ENCODE measurements at regions not wholly inside any gene's neighbourhood (a gene's known extent, or its start where the extent isn't known, plus 50 kb on each side); places are given as distances from the start of the nearest gene placed in this dataset.

DNA sequence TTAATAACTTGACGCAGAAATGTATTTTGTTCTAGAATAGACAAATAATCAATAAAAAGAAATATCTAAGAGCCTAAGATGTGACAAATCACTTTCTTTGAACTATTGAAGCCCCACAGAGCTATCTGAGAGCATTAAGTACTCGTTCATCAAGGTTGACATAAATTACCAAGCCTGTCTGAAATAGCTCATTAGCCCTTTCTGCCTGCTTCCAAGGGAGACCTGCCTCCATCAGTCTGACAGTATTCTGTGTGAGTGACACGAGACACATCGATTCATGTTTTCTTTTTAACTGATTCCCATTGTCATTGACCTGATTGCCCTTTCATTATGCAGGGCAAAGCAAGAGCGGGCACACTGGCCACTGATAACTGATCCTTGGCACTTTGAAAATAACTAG, 347.5 kb downstream of the KCNA4 start:
- Histone ChIP-seq H3K9me3 (no peaks in the 10 kb centered on the region), H3K27me3 (no peaks in the 10 kb centered on the region), H3K36me3 (no peaks in the 10 kb centered on the region), H3K4me3 (replicated peaks in 1 of 3) (no peak overlapping the region), H3K4me1 (no peaks in the 10 kb centered on the region), H3K27ac (no peak overlapping the region)
- TF ChIP-seq POLR2A (IDR thresholded peaks at IDR 0.05), result no peak
- TF ChIP-seq, protein P1, sequence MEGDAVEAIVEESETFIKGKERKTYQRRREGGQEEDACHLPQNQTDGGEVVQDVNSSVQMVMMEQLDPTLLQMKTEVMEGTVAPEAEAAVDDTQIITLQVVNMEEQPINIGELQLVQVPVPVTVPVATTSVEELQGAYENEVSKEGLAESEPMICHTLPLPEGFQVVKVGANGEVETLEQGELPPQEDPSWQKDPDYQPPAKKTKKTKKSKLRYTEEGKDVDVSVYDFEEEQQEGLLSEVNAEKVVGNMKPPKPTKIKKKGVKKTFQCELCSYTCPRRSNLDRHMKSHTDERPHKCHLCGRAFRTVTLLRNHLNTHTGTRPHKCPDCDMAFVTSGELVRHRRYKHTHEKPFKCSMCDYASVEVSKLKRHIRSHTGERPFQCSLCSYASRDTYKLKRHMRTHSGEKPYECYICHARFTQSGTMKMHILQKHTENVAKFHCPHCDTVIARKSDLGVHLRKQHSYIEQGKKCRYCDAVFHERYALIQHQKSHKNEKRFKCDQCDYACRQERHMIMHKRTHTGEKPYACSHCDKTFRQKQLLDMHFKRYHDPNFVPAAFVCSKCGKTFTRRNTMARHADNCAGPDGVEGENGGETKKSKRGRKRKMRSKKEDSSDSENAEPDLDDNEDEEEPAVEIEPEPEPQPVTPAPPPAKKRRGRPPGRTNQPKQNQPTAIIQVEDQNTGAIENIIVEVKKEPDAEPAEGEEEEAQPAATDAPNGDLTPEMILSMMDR (IDR thresholded peaks at IDR 0.05), result no peak
- 71 to 73% methylated on average over 5 of the region's 5 CpGs for WGBS, 2 donors
- DNase-seq, result no peak
- intact Hi-C loops (cut with DNase I), result no loop called here

DNA sequence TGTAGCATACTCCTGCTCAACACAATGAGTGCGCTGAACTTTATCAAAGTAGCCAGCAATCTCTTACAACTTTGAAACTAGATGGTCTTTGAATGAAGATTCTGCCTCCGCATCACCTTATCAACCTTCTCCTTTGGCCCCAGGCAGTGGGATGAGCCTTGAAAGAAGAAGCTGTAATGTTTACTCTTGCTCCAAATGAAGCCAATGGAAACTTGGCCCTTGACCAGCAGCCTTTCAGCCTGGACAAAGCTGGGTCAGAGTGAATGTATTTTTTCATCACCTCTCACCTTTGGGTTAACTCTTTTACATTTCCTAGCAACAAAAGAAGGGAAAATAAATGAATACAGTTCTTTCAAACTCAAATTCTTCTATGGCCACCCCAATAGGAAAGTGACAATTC, 359.1 kb downstream of the KCNA4 start:
- no peaks in the 10 kb centered on the region for H3K27me3 ChIP-seq
- intact Hi-C loops (cut with DNase I), result no loop called here
- no peak overlapping the region for H3K27ac ChIP-seq
- H3K36me3 ChIP-seq, result no peaks in the 10 kb centered on the region
- DNase-seq, result no peak
- TF ChIP-seq, protein P1 (IDR thresholded peaks at IDR 0.05), result no peak
- TF ChIP-seq POLR2A (IDR thresholded peaks at IDR 0.05), result no peak
- H3K9me3 ChIP-seq, result no peaks in the 10 kb centered on the region
- H3K4me3 ChIP-seq (replicated peaks in 1 of 3), result no peak overlapping the region
- WGBS, 2 donors, result 87 to 93% methylated on average over 2 of the region's 2 CpGs
- no peaks in the 10 kb centered on the region for H3K4me1 ChIP-seq

DNA sequence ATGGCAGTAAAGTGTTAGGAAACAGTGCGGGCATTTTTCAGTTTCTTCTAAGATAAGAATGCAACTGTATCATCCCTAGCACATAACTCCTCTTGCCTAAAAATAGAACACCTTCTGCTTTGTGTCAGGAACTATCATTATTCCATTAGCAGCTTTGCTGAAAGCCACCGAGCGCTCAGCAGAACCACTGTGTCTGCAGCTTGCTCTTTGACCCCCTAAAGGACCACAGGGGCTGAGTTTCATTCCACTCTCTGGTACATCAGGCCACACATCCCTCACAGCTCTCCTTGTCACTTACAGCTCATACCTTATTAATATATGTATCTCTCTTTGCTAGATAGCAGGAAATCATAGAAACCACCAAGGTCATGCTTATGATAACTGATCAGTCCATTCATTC, 360.2 kb downstream of the KCNA4 start:
- no peak overlapping the region for H3K4me3 ChIP-seq (replicated peaks in 1 of 3)
- TF ChIP-seq, protein P1 (IDR thresholded peaks at IDR 0.05), result no peak
- TF ChIP-seq POLR2A (IDR thresholded peaks at IDR 0.05), result no peak
- H3K36me3 ChIP-seq, result no peaks in the 10 kb centered on the region
- intact Hi-C loops (cut with DNase I), result no loop called here
- H3K9me3 ChIP-seq, result no peaks in the 10 kb centered on the region
- 84 to 85% methylated on average over 3 of the region's 3 CpGs for WGBS, 2 donors
- no peaks in the 10 kb centered on the region for H3K27me3 ChIP-seq
- no peak overlapping the region for H3K27ac ChIP-seq
- no peak for DNase-seq
- H3K4me1 ChIP-seq, result no peaks in the 10 kb centered on the region

DNA sequence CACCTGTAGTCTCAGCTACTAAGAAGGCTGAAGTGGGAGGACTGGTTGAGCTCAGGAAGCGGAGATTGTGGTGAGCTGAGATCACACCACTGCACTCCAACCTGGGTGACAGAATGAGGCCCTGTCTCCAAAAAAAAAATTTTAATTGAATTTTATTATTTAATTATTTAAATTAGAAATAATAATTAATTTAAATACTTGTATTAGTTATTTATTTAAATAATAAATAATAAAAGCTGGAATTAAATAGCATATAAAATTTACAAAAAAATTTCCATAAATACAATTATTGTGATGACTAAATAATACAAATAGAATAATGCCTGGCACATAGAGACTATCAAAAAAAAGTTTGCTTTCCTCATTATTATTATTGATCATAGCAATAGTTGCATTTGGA, 371.5 kb downstream of the KCNA4 start:
- H3K27me3 ChIP-seq, result no peaks in the 10 kb centered on the region
- H3K4me1 ChIP-seq, result no peaks in the 10 kb centered on the region
- 88 to 98% methylated on average over 1 of the region's 1 CpG for WGBS, 2 donors
- no peaks in the 10 kb centered on the region for H3K36me3 ChIP-seq
- H3K9me3 ChIP-seq, result no peaks in the 10 kb centered on the region
- intact Hi-C loops (cut with DNase I), result no loop called here
- no peak overlapping the region for H3K4me3 ChIP-seq (replicated peaks in 1 of 3)
- no peak for TF ChIP-seq POLR2A (IDR thresholded peaks at IDR 0.05)
- TF ChIP-seq, protein P1 (IDR thresholded peaks at IDR 0.05), result no peak
- DNase-seq, result no peak
- no peak overlapping the region for H3K27ac ChIP-seq

DNA sequence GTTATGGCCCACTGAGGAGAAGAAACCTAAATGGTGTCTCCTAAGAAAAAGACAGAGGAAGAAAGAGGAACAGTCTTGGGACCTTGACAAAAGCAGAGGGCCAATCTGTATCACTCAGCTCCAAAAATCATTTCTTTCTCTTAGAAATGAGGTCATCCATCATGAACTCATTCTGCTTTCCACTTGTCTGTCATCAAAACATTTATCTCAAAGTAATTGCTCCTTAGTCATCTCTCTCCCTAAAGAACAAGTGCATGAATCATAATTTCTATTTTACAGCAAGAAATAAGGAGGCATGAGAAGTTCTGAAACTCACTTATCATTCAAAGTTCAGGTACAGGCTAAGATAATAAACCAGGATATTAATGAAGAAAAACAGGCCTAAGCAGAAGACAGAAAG, 375.6 kb downstream of the KCNA4 start:
- no peaks in the 10 kb centered on the region for H3K4me1 ChIP-seq
- no peak overlapping the region for H3K4me3 ChIP-seq (replicated peaks in 1 of 3)
- no peak for DNase-seq
- H3K27ac ChIP-seq, result no peak overlapping the region
- H3K9me3 ChIP-seq, result no peaks in the 10 kb centered on the region
- no peaks in the 10 kb centered on the region for H3K36me3 ChIP-seq
- no peak for TF ChIP-seq POLR2A (IDR thresholded peaks at IDR 0.05)
- TF ChIP-seq, protein P1 (IDR thresholded peaks at IDR 0.05), result no peak
- no peaks in the 10 kb centered on the region for H3K27me3 ChIP-seq
- intact Hi-C loops (cut with DNase I), result no loop called here

All from thyroid gland (tissue), 4 donors.